Esophagus muscularis mucosa (tissue), 3 donors: ENCODE measurements at regions not wholly inside any gene's neighbourhood (a gene's known extent, or its start where the extent isn't known, plus 50 kb on each side); places are given as distances from the start of the nearest gene placed in this dataset.

ENCODE experiments used
- POLR2AphosphoS5 ChIP-seq, 2 donors: sonication (generic); formaldehyde crosslinking; IDR thresholded peaks; one replicate each; pipeline ENCODE4 v1.6.1; 2017; ENCODE audit warnings: antibody characterized with exemption in 2 of 2
- TF ChIP-seq, protein P1 (sequence below), 3 experiments: fragments of 200-600 bp in 2 of 3; fragments of 450-650 bp in 1 of 3; sonication (generic) in 2 of 3; IDR thresholded peaks; one replicate each; pipeline ENCODE4 v1.5.1; 2017 to 2019; ENCODE audit warnings: antibody characterized with exemption in 3 of 3, mild to moderate bottlenecking in 2 of 3, moderate library complexity in 1 of 3

DNA sequence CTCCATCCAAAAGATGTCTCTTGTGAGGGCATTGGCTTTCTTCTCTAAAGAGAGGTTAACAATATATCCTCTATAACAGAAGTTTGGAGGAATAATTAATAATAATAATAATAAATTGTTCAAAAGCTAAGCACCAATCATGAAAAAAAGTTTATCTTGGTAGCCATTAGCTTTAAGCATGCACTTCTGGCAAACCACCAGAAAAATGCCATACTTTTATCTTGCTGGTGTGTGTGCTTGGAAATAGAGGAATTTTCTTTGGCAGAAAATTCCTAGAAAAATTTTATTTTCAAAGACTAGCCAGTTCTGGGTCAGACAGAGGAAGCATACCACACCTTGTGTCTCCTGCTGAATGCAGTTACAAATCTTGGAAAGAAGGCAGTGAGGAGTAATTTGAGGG, 52.5 kb upstream of the NPY start:
- TF ChIP-seq, protein P1, sequence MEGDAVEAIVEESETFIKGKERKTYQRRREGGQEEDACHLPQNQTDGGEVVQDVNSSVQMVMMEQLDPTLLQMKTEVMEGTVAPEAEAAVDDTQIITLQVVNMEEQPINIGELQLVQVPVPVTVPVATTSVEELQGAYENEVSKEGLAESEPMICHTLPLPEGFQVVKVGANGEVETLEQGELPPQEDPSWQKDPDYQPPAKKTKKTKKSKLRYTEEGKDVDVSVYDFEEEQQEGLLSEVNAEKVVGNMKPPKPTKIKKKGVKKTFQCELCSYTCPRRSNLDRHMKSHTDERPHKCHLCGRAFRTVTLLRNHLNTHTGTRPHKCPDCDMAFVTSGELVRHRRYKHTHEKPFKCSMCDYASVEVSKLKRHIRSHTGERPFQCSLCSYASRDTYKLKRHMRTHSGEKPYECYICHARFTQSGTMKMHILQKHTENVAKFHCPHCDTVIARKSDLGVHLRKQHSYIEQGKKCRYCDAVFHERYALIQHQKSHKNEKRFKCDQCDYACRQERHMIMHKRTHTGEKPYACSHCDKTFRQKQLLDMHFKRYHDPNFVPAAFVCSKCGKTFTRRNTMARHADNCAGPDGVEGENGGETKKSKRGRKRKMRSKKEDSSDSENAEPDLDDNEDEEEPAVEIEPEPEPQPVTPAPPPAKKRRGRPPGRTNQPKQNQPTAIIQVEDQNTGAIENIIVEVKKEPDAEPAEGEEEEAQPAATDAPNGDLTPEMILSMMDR (IDR thresholded peaks at IDR 0.05): no peak
- TF ChIP-seq POLR2AphosphoS5 (IDR thresholded peaks at IDR 0.05): no peak
